ENCODE measurements at regions not wholly inside any gene's neighbourhood (a gene's known extent, or its start where the extent isn't known, plus 50 kb on each side); places are given as distances from the start of the nearest gene placed in this dataset.

DNA sequence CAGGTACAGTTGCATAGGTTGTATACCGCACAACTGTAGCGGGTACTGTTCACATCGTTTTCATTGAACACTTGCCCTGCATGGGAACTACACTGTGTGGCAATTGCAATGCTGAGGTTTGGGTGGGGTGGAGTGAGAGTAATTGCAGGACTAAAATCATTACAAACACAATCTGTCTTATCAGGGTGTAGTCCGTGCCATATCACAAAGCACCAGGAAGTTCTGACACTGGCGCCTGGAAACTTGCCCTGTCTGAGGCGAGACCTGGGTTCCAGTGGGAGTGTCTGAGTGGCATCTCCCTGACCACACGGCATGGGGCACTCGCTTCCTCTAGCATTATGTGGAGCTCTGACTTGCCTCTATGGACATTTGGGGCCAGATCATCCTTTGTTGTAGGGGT, 153.4 kb downstream of the RGS9 start:
- TF ChIP-seq, protein P1, sequence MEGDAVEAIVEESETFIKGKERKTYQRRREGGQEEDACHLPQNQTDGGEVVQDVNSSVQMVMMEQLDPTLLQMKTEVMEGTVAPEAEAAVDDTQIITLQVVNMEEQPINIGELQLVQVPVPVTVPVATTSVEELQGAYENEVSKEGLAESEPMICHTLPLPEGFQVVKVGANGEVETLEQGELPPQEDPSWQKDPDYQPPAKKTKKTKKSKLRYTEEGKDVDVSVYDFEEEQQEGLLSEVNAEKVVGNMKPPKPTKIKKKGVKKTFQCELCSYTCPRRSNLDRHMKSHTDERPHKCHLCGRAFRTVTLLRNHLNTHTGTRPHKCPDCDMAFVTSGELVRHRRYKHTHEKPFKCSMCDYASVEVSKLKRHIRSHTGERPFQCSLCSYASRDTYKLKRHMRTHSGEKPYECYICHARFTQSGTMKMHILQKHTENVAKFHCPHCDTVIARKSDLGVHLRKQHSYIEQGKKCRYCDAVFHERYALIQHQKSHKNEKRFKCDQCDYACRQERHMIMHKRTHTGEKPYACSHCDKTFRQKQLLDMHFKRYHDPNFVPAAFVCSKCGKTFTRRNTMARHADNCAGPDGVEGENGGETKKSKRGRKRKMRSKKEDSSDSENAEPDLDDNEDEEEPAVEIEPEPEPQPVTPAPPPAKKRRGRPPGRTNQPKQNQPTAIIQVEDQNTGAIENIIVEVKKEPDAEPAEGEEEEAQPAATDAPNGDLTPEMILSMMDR (IDR thresholded peaks at IDR 0.05): no peak
- no peak for TF ChIP-seq POLR2A (IDR thresholded peaks at IDR 0.05)
